CD4-positive, alpha-beta T cell treated with Interleukin-6 at 100 ng/mL for 8 hours (primary cell): ENCODE measurements at regions not wholly inside any gene's neighbourhood (a gene's known extent, or its start where the extent isn't known, plus 50 kb on each side); places are given as distances from the start of the nearest gene placed in this dataset.
"Not testable (repeated sequence)": the region's sequence is repeated elsewhere in the genome, so short reads cannot be mapped to it uniquely, and the experiment has no call there.

ENCODE experiments used
- DNase-seq: peaks from one replicate; pipeline ENCODE4 v3.0.0-alpha.2; 2020; ENCODE audit warnings: mixed read lengths, low spot score

DNA sequence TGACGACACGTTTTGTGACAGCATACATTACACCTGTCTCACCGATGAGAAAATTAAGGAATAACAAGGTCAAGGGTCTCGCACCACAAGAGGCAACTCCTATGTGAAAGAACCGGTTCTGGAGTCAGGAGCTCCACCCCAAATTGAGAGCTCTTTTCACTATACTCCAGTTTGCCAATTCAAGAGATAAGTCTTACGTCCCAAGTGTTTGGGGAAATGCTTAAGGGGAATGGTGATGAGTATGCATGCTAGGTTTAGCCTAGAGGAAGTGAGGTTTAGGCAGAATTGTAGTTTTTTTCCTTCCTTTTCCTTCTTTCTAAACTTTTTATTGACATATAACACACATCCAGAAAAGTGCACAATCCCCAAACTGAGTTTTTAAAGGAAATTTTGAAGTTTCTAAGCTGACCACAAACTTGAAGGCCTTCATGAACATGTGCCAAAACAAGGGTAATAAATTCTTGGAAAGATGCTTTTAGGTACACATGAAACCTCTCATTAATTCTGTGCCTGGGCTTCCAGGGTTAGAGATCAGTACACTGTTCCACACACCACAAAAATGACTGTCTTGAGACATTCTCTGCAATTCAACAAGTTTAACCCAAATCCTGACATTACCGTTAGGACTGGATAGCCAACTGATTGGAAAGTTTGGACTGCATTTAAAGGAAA is 127.6 kb upstream of the SLC1A3 start:
- no peak for DNase-seq

DNA sequence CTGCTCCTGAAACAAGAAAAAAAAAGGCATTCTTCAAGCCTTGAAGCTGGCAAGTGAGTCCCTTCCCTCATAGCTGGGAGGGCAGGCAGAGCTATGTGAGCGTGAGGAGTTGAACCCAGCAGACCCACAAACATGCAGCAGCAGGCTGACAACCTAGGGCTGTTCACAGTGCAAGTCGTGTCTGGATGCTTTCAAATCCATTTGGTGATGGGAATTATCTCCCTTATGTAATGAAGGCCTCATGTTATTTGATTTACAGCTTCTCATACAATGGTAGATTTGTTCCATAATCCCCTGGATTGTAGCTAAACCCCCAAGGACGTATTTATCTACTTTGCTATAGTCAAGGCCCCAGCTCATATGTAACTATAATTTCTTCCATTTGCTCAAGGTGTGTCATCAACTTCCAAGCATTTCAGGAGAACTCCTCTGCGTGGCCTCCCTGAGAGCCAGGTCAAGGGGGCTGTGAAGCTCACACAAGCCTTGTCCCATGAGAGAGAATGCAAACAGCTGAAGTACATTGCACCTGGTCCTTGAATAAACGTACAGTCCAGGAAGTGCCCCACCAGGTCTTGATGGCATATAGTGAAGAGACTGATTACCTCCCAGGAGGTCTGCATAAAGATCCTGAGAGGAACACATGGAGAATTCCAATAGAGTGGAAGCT is 124.8 kb upstream of the SLC1A3 start:
- no peak for DNase-seq

DNA sequence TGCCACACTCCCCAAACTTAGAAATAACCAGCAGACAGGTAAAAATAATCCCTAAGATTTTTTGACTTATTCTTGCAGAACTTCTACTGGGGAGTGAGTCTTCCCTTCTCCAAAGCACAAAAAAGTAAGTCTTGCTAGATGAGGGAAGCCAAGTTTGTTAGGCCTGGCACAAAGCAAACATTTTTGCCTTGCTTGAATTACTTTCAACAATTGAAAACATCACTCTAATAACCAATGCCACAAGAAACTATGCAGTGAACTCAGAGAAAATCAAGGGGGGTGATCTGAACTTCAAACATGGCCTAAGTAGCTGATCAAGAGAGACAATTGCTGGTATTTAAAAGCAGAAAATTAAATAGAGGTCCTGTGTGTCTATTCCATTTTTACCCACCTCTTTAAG is 123.6 kb upstream of the SLC1A3 start:
- DNase-seq, result no peak

DNA sequence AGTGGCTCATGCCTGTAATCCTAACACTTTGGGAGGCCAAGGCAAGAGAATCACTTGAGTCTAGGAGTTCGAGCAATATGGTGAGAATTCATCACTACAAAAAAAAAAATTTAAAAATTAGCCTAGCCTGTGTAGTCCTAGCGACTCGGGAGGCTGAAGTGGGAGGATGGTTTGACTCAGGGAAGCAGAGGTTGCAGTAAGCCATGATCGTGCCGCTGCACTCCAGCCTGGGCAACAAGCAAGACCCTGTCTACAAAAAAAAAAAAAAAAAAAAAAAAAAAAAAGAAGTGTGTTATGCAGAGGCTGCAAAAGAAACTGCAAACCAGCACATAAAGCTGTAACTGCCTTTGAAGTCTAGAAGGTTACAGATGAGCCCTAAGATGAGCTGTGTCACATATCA is 116.9 kb upstream of the SLC1A3 start:
- no peak for DNase-seq

DNA sequence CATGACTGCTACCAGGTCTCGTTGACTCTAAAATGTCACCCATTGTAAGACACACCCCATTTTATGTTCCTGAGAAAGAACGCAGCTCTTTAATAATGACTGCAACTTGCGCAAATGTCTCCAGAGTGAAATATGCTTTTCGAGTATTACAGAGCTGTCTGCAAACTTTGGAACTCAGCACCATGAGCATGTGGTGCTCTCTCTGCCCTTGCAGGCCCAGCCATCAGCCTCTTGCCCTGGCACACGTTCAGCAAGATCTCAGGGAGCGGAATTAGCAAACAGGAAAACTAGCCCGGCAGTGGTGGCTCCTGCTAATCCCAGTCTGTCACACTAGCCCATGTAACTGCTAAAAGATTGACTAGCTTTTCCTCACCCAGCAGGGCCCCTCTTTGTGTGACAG is 114.5 kb upstream of the SLC1A3 start:
- no peak for DNase-seq

DNA sequence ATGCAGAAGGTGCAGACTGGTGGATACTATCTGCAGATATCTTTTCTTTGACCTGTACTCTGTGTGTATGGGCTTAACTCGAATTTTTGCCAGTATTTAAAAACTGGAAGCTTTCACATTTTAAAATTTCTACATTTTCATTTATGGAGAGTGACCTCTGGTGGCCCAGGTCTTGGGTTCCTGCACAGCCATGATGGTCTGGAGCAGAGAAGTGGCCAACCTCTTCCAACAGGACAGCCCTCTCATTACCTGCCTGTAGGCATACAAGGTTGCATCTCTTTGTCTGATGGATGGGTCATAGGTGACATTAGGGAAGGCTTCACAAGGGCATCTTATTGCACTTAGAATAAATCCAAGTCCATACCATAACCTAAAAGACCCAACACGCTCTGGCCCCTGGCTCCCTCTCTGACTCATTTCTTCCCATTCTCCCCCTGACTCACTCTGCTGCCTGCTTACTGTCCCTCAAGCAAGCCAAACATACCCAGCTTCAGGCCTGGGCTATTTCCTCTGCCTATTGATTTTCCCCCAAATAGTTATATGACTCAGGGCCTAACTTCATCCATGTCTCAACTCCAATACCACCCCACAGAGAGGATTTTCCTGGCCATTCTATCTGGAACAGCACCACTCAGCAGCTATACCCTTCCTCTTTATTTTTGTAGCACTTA is 113.3 kb upstream of the SLC1A3 start:
- DNase-seq, result no peak

DNA sequence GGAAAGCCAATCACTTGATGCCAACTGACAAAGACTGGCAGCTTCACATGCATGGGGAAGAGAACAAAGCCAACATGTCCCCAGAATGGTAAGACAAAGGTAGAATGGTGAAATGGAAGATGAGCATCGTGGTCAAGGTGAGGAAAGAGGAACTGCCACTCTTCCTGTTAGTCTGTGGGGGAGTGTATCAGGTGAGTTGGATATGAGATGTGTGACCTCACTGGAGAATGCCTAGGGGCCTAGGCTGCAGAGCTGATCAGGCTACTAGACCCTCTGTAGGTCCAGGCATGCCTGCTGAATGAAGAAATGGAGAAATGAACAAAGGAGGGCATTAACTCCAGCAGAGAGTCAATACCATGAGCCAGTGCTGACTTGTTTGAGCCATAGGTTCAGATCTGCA is 112.4 kb upstream of the SLC1A3 start:
- no peak for DNase-seq

DNA sequence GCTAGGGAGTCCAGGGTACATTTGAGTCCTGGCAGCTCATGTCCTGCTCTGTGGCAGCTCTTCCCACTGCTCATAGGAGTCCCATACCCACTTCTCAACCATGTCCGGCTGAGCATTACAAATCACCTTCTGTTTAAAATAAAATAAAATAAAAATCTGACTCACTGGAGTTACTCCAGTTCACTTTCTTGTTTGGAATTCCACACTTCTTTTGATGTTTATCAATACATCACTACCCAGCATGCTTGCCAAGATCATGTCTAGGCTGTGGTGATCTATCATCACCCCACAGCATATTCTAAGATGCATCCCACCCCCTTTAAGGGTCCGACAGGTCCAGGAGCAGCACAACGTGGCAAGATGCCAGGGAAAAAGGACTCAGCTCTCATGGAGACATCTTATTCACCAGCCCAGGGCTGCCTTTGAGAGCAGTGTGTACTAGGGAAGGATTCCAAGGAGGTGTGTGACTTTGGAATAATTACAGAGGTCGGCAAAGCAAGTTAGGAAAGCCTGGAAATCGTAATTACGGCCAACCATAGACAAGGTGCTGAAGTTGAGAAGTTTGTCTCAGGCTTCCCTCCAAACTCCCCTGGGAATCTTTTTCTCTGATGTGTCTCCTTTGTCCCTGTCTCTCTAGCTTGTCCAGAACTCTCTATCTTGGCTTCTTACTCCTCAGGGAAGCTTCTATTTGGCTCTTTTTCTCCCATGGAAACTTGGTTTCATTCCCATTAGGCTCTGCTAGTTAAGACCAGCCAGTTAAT is 111.4 kb upstream of the SLC1A3 start:
- no peak for DNase-seq

DNA sequence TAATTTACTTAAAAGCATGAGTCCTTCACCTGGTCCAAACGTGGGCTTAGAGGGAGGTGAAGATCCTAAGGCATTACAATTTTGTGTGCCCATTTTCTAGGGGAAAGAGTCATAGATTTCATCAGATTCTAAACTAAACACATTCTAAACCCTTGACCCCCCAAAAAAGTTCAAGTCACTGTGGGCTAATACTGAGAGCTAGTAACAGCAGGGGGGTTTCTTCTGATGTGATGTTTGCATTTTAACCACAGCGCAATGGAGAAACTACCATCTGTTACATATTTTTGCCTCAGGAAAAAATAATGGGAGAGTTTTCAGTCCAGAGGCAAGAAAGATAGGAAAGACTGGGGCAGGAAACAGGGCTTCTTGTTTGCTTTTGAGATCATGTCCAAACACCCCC is 110.8 kb upstream of the SLC1A3 start:
- DNase-seq, result no peak

DNA sequence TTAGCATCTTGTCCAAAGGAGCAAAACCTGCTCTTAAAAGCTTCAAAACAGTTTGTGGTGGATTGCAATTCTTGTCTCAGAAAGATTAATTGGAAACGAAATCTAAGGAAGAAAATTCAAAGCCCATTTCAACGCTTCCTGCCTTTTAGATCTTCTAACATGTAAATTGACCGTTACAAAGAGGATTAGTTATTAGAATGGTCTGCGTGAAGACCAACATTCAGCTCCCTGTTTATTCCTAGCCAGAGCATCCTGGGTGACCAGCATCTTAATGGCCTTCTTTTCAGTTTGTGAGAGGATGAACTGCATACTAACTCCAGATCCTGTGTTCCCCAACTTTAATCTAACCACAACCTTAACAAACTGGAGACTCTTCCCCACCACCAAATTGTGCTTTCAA is 109.9 kb upstream of the SLC1A3 start:
- DNase-seq, result no peak

DNA sequence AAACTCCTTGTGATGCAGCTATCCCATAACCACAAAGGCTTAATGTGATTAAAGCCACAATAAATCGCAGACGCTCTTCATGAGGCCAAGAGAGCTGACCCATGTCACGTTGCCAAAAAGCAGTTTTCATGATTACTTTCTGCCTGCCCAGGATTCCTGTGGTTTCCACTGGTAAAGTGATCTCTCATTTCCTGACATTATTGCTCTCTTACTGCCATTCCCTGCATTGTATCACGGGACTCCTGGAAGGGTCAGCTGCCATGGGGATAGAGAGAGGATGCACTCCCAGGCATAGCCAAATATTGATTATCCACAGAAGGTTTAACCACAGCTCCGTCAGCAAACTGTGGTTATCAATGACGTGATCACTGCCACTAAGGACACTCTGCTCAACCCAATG is 103.8 kb upstream of the SLC1A3 start:
- DNase-seq, result no peak

DNA sequence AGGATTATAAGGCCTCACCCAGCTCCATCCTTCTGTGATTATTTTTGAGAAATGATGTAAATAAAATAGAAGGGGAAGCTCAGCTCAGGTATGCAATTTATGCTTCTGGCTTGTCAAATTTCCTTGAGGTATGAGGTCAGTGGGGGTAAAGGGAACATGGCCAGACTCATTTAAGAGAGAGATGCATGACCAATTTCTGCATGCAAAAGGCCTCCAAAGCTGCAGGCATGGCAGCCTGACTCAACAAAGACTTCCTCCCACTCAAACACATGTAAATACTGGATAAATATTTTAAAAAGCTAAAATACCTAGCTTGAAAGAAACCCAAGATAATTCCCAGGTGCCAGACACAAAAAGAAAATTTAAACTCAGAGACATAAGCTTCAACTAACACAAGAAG is 101.4 kb upstream of the SLC1A3 start:
- DNase-seq, result no peak

DNA sequence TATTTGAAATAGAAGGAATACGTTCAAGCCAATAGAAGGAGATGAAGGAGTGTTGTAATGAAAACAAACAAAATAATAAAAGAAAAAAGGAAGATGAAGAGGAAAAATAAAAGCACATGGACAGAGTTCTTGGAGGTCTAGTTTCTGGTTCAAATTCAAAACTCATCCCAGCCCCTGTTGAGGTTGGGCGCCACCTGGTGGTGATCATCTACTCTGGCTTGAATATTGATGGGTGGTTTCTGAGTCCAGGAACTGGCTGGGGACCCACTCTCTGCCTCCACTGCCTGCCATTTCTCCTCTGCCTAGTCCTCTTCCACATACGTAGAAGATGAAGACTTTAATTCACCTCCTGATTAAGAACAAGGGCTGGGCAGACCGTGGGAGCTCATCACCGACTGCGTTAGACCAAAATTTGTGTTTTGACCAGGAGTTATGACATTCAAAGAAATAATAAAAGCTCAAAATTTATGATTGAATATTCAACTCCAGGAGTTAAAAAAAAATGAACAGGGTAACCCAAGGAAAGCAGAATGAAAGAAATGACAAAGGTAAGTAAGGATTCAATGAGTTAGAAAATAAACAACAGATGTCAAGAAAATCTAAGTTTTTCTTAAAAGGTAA is 99.0 kb upstream of the SLC1A3 start:
- DNase-seq, result peak; percentile 54

DNA sequence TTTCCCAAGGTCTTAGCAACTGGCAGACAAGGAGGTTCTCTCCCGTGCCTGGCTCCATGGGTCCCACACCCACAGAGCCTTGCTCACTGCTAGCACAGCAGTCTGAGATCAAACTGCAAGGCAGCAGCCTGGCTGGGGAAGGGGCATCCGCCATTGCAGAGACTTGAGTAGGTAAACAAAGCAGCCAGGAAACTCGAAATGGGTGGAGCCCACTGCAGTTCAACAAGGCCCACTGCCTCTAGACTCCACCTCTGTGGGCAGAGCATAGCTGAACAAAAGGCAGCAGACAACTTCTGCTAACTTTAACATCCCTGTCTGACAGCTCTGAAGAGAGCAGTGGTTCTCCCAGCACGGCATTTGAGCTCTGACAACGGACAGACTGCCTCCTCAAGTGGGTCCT is 98.1 kb upstream of the SLC1A3 start:
- not testable (repeated sequence) for DNase-seq

DNA sequence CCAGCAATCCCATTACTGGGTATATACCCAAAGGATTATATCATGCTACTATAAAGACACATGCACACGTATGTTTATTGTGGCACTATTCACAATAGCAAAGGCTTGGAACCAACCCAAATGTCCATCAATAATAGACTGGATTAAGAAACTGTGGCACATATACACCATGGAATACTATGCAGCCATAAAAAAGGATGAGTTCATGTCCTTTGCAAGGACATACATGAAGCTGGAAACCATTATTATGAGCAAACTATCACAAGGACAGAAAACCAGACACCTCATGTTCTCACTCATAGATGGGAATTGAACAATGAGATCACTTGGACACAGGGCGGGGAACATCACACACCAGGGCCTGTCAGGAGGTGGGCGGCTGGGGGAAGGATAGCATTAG is 92.8 kb upstream of the SLC1A3 start:
- DNase-seq, result not testable (repeated sequence)

DNA sequence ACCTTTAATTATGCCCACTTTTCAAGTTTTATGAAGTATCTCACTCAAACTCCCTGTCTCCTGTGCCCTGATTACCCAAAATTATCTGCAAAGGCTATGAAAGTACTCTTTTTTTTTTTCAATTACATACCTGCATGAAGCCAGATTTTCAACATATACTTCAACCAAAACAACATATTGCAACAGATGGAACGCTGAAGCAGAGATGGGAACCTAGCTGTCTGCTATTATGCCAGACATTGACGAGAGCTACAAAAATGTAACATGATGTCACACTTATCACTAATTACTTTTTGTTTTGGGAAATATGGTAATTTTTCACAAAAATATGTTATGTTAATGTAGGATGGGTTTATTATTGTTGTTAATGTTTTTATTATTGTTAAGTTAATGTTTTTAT is 86.5 kb upstream of the SLC1A3 start:
- DNase-seq, result no peak

DNA sequence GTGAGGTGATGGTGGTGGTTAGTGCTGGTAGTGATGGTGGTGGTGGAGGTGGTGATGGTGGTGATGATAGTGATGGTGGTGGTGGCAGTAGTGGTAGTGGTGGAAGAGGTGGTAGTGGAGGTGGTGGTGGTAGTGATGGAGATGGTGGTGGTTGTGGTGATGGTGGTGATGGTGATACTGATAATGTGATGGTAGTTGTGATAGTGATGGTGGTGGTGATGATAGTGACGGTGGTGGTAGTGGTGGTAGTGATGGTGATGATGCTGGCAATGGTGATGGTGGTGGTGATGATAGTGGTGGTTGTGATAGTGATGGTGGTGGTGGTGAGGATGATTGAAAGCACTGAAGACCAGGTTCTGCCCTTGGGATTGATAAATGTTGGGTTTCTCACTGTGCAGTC is 85.2 kb upstream of the SLC1A3 start:
- no peak for DNase-seq

DNA sequence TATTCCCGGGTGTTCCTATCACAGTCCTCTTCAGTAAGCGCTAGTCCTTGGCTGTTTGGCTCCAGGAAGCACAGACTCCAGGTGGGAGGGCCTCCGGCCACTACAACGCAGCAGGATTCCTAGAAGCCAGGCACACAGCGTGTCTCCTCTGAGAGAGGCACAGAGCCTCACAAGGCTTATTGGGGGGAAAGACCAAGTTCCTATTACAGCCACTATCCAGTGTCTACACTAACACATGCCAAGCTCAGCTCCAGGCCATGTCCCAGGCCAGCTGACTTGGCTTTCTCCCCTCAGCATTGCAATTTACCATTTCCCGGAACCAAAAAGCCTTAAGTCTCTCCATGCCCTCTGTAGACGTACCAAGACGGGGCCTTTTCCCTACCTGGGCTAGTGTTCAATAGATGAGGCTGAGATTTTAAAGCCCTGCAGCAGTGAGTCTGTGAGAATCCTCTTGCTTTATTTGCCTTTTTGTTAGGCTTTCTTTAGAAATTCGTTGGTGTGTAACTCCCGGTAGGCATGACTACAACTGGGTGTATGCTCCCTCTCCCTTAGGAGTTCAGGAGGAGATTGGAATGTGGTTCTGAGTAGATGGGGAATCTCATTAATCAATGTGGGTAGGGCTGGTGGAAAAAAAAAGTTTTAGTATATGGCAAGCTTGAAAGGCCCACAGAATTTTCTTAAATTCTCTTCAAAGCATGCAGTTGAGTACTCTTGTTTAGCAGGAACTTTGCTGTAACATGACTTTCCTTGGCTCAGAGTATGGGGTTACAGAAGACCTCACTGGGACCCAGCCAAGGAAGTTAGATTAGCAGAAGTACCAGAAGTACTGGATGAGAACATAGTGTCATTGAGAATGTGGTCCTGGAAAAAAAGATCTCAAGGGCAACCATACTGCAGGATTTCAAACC is 84.3 kb upstream of the SLC1A3 start:
- no peak for DNase-seq

DNA sequence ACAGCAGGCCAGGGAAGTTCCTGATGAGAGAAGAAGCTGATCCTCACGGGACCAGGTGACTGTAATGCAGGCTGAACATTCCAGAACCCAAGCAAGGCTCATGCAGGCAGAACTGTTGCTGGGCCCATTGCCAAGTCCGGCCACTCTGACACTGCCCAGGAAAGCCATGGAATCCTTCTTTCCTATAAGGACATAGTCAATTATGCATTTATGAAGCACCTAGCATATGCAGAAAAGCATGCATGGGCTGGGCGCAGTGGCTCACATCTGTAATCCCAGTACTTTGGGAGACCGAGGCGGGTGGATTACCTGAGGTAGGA is 83.7 kb upstream of the SLC1A3 start:
- DNase-seq, result no peak

DNA sequence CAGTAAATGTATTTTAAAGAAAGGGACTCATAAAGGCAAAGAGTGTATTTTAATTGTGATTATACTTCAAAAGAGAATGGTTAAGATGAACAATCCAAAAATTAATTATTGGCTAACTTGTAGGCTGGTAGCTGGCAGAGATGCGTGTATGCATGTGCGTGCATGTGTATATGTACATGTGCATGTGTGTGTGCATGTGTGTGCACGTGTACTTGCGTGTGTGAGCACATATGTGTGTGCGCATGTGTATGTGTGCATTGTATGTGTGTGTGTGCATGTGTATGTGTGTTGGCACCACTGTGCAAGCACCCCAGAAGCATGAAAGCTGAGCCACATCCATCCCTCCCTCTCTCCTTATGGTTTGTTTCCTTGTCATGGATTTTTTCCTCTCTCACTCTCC is 83.0 kb upstream of the SLC1A3 start:
- no peak for DNase-seq

DNA sequence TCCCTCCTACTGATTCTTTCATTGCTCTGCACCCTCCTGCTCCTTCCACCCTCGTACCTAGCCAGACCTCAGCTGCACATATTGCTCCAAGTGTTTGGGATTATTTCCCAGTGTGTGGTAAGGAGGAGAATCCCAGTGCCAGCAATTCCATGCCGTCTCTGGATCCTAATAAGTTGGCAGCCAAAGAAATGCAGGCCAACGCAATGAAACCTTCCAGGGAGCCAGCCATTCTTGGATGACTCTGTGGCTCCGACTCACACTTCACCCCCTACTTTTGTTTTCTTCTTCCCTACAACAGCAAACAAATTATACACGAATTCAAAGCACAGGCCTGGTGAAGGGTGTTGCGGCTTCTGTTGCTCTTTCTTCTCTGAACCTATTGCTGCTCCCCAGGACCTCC is 82.5 kb upstream of the SLC1A3 start:
- DNase-seq, result no peak

DNA sequence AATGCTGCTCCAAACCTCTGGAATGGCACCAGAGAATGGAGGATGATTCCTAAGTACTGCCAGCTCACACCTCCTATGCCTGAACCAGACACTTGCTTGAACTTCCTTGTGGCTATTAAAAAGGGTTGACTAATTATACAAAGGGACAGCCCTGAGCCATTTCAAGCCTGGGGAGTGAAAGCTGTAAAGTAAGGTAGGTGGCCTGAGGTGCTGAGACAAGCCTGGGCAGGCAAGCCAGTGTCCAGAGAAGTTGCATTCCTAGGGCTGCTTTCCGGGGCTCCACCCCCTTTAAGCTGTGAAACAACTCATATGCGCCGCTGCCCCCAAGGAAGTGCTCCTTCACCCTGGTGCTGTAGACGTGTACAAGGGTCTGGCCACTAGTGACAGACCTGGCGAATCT is 79.9 kb upstream of the SLC1A3 start:
- no peak for DNase-seq
